ENCODE measurements at regions not wholly inside any gene's neighbourhood (a gene's known extent, or its start where the extent isn't known, plus 50 kb on each side); places are given as distances from the start of the nearest gene placed in this dataset.
A peak's percentile ranks its signal among the peaks of the same experiment; 100 is the strongest.

DNA sequence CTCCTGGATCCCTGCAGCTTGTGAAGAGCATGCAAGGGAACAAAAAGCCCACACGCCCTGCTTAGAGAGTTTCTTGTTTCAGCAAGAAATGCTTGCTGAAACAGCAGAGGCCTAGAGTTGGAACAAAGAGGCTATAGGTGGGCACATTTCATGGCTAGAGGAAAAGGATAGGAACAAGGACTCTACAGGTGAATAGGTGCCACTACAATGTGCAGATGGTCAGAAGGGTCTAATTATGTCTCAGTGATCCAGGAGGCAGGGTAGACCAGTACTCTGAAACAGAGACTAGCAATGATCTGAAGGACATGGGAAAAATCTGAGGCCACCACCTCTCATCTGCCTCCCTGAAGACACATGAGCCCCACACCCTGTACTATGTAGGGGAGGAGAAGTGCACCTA, 609.0 kb downstream of the REEP3 start:
- Histone ChIP-seq H3K4me3 (replicated peaks in 1 of 3; ENCODE audit: insufficient read depth in 1 of 3, low read depth in 2 of 3, low read length in 3 of 3) (no peak overlapping the region), H3K79me2 (ENCODE audit: insufficient read depth, low read length) (no peaks in the 10 kb centered on the region), H2AFZ (ENCODE audit: low read length) (no peak overlapping the region), H3K27ac (ENCODE audit: extremely low read length, insufficient read depth, low read length) (no peak overlapping the region), H3K9me3 (ENCODE audit: low read length) (no peaks in the 10 kb centered on the region), H3K9ac (ENCODE audit: insufficient read depth, low read depth, low read length) (no peak overlapping the region), H3K27me3 (ENCODE audit: control insufficient read depth in 1 of 2, insufficient read depth in 2 of 2, low read length in 2 of 2) (no peaks in the 10 kb centered on the region), H3K36me3 (replicated peaks in 1 of 2; ENCODE audit: control insufficient read depth in 1 of 2, insufficient read depth in 2 of 2, low read length in 2 of 2) (no peaks in the 10 kb centered on the region), H3K4me2 (ENCODE audit: low read depth, low read length) (no peak overlapping the region), H3K4me1 (ENCODE audit: insufficient read depth, low read length) (no peaks in the 10 kb centered on the region), H4K20me1 (ENCODE audit: insufficient read depth, low read length) (no peaks in the 10 kb centered on the region)
- intact Hi-C loops (cut with micrococcal nuclease; ENCODE audit: unreplicated experiment) (no loop called here), in situ Hi-C loops (cut with HindIII; ENCODE audit: extremely low pct_ligation_motif_present, low pct_unique_long_range_greater_than_20kb) (no loop called here)
- 0% methylated on average over 1 of the region's 1 CpG for WGBS (ENCODE audit: low lambda C conversion rate)
- POLR2A ChIA-PET, result no interaction called here
- no peak for FAIRE-seq
- no peak for DNase-seq (ENCODE audit: low spot score)
- ATAC-seq, result peak; percentile 71
- no TSS peak for BruUV-seq (replicated peaks)
- CTCF ChIA-PET (ENCODE audit: low intra/inter-chr PET ratio, low total read pairs), result no interaction called here
- no peak for TF ChIP-seq PLRG1 (conservative IDR thresholded peaks at IDR 0.05)
- TF ChIP-seq GFI1 (CRISPR knock-in tag; IDR thresholded peaks at IDR 0.05; ENCODE audit: borderline replicate concordance), result no peak
- TF ChIP-seq, protein P1, sequence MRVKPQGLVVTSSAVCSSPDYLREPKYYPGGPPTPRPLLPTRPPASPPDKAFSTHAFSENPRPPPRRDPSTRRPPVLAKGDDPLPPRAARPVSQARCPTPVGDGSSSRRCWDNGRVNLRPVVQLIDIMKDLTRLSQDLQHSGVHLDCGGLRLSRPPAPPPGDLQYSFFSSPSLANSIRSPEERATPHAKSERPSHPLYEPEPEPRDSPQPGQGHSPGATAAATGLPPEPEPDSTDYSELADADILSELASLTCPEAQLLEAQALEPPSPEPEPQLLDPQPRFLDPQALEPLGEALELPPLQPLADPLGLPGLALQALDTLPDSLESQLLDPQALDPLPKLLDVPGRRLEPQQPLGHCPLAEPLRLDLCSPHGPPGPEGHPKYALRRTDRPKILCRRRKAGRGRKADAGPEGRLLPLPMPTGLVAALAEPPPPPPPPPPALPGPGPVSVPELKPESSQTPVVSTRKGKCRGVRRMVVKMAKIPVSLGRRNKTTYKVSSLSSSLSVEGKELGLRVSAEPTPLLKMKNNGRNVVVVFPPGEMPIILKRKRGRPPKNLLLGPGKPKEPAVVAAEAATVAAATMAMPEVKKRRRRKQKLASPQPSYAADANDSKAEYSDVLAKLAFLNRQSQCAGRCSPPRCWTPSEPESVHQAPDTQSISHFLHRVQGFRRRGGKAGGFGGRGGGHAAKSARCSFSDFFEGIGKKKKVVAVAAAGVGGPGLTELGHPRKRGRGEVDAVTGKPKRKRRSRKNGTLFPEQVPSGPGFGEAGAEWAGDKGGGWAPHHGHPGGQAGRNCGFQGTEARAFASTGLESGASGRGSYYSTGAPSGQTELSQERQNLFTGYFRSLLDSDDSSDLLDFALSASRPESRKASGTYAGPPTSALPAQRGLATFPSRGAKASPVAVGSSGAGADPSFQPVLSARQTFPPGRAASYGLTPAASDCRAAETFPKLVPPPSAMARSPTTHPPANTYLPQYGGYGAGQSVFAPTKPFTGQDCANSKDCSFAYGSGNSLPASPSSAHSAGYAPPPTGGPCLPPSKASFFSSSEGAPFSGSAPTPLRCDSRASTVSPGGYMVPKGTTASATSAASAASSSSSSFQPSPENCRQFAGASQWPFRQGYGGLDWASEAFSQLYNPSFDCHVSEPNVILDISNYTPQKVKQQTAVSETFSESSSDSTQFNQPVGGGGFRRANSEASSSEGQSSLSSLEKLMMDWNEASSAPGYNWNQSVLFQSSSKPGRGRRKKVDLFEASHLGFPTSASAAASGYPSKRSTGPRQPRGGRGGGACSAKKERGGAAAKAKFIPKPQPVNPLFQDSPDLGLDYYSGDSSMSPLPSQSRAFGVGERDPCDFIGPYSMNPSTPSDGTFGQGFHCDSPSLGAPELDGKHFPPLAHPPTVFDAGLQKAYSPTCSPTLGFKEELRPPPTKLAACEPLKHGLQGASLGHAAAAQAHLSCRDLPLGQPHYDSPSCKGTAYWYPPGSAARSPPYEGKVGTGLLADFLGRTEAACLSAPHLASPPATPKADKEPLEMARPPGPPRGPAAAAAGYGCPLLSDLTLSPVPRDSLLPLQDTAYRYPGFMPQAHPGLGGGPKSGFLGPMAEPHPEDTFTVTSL (CRISPR knock-in tag; IDR thresholded peaks at IDR 0.05; ENCODE audit: borderline replicate concordance), result no peak
- no peak for TF ChIP-seq MYNN (CRISPR knock-in tag; IDR thresholded peaks at IDR 0.05; ENCODE audit: low read depth)
- TF ChIP-seq ESRRA (CRISPR knock-in tag; IDR thresholded peaks at IDR 0.05; ENCODE audit: low read depth), result no peak
- no peak for TF ChIP-seq NCOA1 (CRISPR knock-in tag; IDR thresholded peaks at IDR 0.05)
- TF ChIP-seq NCOR1 (IDR thresholded peaks at IDR 0.05; ENCODE audit: borderline replicate concordance, low read length), result no peak
- TF ChIP-seq SP2 (CRISPR knock-in tag; IDR thresholded peaks at IDR 0.05), result no peak
- TF ChIP-seq ZFP1 (CRISPR knock-in tag; IDR thresholded peaks at IDR 0.05), result no peak
- TF ChIP-seq, protein P2, sequence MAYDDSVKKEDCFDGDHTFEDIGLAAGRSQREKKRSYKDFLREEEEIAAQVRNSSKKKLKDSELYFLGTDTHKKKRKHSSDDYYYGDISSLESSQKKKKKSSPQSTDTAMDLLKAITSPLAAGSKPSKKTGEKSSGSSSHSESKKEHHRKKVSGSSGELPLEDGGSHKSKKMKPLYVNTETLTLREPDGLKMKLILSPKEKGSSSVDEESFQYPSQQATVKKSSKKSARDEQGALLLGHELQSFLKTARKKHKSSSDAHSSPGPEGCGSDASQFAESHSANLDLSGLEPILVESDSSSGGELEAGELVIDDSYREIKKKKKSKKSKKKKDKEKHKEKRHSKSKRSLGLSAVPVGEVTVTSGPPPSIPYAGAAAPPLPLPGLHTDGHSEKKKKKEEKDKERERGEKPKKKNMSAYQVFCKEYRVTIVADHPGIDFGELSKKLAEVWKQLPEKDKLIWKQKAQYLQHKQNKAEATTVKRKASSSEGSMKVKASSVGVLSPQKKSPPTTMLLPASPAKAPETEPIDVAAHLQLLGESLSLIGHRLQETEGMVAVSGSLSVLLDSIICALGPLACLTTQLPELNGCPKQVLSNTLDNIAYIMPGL (CRISPR knock-in tag; IDR thresholded peaks at IDR 0.05; ENCODE audit: borderline replicate concordance in 1 of 2, low read depth in 1 of 2), result no peak
- no peak for TF ChIP-seq ELF1 (CRISPR knock-in tag; IDR thresholded peaks at IDR 0.05)
- TF ChIP-seq FOXK2 (IDR thresholded peaks at IDR 0.05), result no peak
- TF ChIP-seq RCOR2 (CRISPR knock-in tag; IDR thresholded peaks at IDR 0.05), result no peak
- no peak for TF ChIP-seq MYC (CRISPR knock-in tag; IDR thresholded peaks at IDR 0.05; ENCODE audit: borderline replicate concordance)
- TF ChIP-seq, protein P3, sequence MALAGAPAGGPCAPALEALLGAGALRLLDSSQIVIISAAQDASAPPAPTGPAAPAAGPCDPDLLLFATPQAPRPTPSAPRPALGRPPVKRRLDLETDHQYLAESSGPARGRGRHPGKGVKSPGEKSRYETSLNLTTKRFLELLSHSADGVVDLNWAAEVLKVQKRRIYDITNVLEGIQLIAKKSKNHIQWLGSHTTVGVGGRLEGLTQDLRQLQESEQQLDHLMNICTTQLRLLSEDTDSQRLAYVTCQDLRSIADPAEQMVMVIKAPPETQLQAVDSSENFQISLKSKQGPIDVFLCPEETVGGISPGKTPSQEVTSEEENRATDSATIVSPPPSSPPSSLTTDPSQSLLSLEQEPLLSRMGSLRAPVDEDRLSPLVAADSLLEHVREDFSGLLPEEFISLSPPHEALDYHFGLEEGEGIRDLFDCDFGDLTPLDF (CRISPR knock-in tag; IDR thresholded peaks at IDR 0.05), result no peak
- TF ChIP-seq GTF2F1 (IDR thresholded peaks at IDR 0.05; ENCODE audit: low read length), result no peak
- TF ChIP-seq ADNP (CRISPR knock-in tag; IDR thresholded peaks at IDR 0.05), result no peak

All from HepG2 (cell line).